ENCODE measurements at regions not wholly inside any gene's neighbourhood (a gene's known extent, or its start where the extent isn't known, plus 50 kb on each side); places are given as distances from the start of the nearest gene placed in this dataset.

DNA sequence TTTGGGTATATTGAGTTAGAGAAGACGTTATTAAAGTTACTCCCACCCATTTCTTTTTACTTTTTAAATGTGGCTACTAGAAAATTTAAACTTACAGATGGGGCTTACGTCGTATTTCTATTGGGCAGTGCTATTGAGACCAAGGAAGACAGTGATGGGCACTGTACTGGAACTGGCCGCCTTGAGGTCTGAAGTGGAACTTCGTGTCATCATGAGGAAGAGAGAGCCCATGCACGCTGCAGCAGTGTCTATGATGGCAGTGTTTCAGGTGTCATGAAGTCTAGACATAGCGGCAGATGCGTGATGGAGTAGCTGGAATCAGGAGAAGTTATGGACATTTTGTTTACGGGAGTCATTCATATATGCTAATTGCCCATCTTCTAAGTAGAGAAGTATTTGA is 143.7 kb downstream of the LRRC70 start:
- TF ChIP-seq, protein P1, sequence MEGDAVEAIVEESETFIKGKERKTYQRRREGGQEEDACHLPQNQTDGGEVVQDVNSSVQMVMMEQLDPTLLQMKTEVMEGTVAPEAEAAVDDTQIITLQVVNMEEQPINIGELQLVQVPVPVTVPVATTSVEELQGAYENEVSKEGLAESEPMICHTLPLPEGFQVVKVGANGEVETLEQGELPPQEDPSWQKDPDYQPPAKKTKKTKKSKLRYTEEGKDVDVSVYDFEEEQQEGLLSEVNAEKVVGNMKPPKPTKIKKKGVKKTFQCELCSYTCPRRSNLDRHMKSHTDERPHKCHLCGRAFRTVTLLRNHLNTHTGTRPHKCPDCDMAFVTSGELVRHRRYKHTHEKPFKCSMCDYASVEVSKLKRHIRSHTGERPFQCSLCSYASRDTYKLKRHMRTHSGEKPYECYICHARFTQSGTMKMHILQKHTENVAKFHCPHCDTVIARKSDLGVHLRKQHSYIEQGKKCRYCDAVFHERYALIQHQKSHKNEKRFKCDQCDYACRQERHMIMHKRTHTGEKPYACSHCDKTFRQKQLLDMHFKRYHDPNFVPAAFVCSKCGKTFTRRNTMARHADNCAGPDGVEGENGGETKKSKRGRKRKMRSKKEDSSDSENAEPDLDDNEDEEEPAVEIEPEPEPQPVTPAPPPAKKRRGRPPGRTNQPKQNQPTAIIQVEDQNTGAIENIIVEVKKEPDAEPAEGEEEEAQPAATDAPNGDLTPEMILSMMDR (IDR thresholded peaks at IDR 0.05; ENCODE audit: poor library complexity, severe bottlenecking): no peak
- TF ChIP-seq EP300 (conservative IDR thresholded peaks at IDR 0.05; ENCODE audit: poor library complexity, severe bottlenecking) (no peak), POLR2AphosphoS5 (IDR thresholded peaks at IDR 0.05) (no peak), RAD21 (conservative IDR thresholded peaks at IDR 0.05) (no peak), EZH2 (IDR thresholded peaks at IDR 0.05; ENCODE audit: borderline replicate concordance, insufficient read depth, low read length, poor library complexity, severe bottlenecking) (no peak), MXI1 (conservative IDR thresholded peaks at IDR 0.05; ENCODE audit: poor library complexity, severe bottlenecking) (no peak), TAF1 (IDR thresholded peaks at IDR 0.05; ENCODE audit: low read depth) (no peak), SMC3 (conservative IDR thresholded peaks at IDR 0.05; ENCODE audit: poor library complexity) (no peak)
- TF ChIP-seq, protein P2, sequence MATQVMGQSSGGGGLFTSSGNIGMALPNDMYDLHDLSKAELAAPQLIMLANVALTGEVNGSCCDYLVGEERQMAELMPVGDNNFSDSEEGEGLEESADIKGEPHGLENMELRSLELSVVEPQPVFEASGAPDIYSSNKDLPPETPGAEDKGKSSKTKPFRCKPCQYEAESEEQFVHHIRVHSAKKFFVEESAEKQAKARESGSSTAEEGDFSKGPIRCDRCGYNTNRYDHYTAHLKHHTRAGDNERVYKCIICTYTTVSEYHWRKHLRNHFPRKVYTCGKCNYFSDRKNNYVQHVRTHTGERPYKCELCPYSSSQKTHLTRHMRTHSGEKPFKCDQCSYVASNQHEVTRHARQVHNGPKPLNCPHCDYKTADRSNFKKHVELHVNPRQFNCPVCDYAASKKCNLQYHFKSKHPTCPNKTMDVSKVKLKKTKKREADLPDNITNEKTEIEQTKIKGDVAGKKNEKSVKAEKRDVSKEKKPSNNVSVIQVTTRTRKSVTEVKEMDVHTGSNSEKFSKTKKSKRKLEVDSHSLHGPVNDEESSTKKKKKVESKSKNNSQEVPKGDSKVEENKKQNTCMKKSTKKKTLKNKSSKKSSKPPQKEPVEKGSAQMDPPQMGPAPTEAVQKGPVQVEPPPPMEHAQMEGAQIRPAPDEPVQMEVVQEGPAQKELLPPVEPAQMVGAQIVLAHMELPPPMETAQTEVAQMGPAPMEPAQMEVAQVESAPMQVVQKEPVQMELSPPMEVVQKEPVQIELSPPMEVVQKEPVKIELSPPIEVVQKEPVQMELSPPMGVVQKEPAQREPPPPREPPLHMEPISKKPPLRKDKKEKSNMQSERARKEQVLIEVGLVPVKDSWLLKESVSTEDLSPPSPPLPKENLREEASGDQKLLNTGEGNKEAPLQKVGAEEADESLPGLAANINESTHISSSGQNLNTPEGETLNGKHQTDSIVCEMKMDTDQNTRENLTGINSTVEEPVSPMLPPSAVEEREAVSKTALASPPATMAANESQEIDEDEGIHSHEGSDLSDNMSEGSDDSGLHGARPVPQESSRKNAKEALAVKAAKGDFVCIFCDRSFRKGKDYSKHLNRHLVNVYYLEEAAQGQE (IDR thresholded peaks at IDR 0.05; ENCODE audit: borderline replicate concordance): no peak
